ENCODE measurements at regions not wholly inside any gene's neighbourhood (a gene's known extent, or its start where the extent isn't known, plus 50 kb on each side); places are given as distances from the start of the nearest gene placed in this dataset.
"Not testable (repeated sequence)": the region's sequence is repeated elsewhere in the genome, so short reads cannot be mapped to it uniquely, and the experiment has no call there.

GRCh38 chr11:13139085-13139484 lies 130.0 kb downstream of the RASSF10 start:
- TF ChIP-seq POLR2A (IDR thresholded peaks at IDR 0.05; ENCODE audit: low read length); GATA1 (IDR thresholded peaks at IDR 0.05; ENCODE audit: low read depth, low read length): not testable (repeated sequence)

Measured in erythroblast (primary cell).